ENCODE measurements at regions not wholly inside any gene's neighbourhood (a gene's known extent, or its start where the extent isn't known, plus 50 kb on each side); places are given as distances from the start of the nearest gene placed in this dataset.

DNA sequence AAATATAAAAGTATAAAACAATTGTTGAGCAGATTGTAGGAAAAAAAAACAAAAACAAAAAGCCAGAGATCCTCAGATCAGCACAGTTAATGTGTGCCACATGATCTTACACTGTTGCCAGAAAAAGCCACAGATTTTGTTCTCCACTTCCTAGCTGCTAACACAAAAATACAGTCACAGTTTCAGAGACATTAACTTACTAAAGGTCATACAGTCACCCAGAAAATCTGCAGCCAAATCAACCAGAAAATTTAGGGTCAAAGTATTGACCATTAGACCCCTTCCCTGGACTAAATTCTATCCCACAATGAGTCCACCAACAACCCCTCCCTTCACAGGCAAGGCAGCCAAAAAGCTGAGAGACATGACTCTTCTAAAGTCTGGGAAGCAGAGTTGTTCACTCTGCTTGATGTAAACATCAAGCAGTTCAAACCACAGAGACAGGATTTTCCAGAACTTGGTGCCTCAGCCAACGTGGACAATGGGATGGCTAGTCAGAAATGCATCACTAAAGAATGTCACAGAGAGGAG lies 59.1 kb downstream of the SST start:
- peak; percentile 68 for DNase-seq (ENCODE audit: low read depth)
- ChIA-PET CTCF (interaction anchor here (0.6 to 11.0 kb wide), 7 partner anchors 9 to 290 kb away, joined by 3 to 170 read pairs (median 4); no protein-coding TSS in a partner anchor), POLR2A (no interaction called here)
- no peak overlapping the region for H3K4me3 ChIP-seq (ENCODE audit: low read depth, low read length)
- no peaks in the 10 kb centered on the region for H3K36me3 ChIP-seq (ENCODE audit: control insufficient read depth, insufficient read depth, low read length)
- H3K27me3 ChIP-seq (ENCODE audit: control insufficient read depth, insufficient read depth, low read length), result no peaks in the 10 kb centered on the region
- TF ChIP-seq, protein P1, sequence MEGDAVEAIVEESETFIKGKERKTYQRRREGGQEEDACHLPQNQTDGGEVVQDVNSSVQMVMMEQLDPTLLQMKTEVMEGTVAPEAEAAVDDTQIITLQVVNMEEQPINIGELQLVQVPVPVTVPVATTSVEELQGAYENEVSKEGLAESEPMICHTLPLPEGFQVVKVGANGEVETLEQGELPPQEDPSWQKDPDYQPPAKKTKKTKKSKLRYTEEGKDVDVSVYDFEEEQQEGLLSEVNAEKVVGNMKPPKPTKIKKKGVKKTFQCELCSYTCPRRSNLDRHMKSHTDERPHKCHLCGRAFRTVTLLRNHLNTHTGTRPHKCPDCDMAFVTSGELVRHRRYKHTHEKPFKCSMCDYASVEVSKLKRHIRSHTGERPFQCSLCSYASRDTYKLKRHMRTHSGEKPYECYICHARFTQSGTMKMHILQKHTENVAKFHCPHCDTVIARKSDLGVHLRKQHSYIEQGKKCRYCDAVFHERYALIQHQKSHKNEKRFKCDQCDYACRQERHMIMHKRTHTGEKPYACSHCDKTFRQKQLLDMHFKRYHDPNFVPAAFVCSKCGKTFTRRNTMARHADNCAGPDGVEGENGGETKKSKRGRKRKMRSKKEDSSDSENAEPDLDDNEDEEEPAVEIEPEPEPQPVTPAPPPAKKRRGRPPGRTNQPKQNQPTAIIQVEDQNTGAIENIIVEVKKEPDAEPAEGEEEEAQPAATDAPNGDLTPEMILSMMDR (IDR thresholded peaks at IDR 0.05; ENCODE audit: insufficient read depth, low read depth, low read length), result no peak

DNA sequence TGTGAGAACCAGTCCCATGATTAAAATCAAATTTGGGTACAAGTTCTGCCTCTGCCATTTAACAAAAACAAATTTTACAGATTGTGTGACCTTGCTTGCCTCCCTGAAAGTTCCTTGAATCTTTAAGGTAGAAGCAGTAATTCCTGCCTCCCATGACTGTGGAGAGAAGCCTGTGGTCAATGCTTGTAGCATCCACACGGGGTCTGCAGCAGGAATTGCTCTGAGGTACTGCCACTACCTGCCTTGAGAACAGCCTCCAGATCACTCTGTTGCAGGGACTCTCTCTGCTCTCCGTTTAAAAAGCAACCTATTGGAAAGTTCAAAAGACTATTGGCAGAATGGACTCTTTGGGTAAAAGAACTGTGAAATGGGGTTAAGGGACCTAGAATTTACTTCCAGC lies 75.9 kb downstream of the SST start:
- CTCF ChIA-PET, result interaction anchor here (0.9 kb wide), 1 partner anchor 275 kb away, joined by 3 read pairs; no protein-coding TSS in a partner anchor
- H3K36me3 ChIP-seq (ENCODE audit: control insufficient read depth, insufficient read depth, low read length), result no peaks in the 10 kb centered on the region
- no peak for DNase-seq (ENCODE audit: low read depth)
- no peak overlapping the region for H3K4me3 ChIP-seq (ENCODE audit: low read depth, low read length)
- TF ChIP-seq, protein P1 (IDR thresholded peaks at IDR 0.05; ENCODE audit: insufficient read depth, low read depth, low read length), result no peak
- POLR2A ChIA-PET, result no interaction called here
- no peaks in the 10 kb centered on the region; the same call in 1 of the 2 replicates for H3K27me3 ChIP-seq (ENCODE audit: control insufficient read depth, insufficient read depth, low read length)

DNA sequence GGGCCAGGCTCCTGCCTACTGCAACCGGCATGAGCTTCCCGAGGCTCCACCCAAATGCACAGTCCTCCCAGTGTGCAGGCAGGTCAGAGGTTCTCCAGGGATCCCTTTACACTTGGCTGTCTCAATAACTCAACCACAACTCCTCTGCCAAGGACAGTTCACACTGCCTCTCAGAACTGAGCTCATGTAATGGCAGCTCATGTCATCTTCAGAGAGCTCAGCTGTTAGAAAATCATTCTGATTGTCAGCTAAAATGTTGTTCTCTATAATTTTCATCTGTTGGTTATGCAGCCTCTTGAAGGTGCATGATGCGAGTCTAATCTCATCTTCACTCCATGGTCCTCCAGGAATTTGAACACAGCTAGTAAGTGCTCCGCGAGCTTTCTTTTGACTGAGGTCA lies 76.7 kb downstream of the SST start:
- H3K27me3 ChIP-seq (ENCODE audit: control insufficient read depth, insufficient read depth, low read length), result no peaks in the 10 kb centered on the region; the same call in 1 of the 2 replicates
- ChIA-PET CTCF (interaction anchor here (1.4 to 2.7 kb wide), 3 partner anchors 86 to 373 kb away, joined by 3 to 16 read pairs (median 9); no protein-coding TSS in a partner anchor), POLR2A (no interaction called here)
- TF ChIP-seq, protein P1 (IDR thresholded peaks at IDR 0.05; ENCODE audit: insufficient read depth, low read depth, low read length), result no peak
- no peaks in the 10 kb centered on the region for H3K36me3 ChIP-seq (ENCODE audit: control insufficient read depth, insufficient read depth, low read length)
- no peak overlapping the region for H3K4me3 ChIP-seq (ENCODE audit: low read depth, low read length)
- no peak for DNase-seq (ENCODE audit: low read depth)

DNA sequence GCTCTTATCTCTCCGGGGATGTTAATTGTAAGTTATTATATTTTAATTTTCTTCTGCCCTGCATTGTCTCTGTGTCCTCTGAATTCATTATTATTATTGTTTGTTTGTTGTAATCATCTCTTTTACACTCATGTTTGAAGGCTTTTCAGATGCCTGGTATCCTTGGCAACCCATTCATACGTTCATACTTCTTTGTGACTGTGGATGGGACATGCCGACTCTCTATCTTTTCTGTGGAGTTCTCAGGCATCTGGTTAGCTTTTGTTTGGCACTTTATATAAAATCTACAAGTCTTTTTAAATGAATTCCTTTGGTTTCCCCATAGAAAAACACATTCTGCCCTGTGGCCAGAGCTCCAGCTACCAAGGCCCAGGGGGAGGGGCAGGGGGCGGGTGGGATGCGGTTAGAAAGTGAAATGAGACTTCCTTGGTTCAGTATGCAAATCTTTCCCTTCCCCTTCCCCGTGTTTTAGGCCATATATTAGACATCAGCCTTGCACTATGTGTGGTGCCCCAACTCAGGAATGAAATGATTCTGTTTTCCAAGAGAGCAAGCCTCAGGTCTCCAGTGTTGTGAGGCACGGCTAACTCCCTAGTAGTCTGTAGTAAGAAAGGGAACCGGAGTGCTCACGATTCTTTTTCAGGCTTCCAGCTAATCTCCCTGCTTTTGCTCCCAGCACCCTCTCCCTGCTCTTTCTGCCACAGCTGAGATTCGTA lies 79.2 kb downstream of the SST start:
- H3K36me3 ChIP-seq (ENCODE audit: control insufficient read depth, insufficient read depth, low read length), result no peaks in the 10 kb centered on the region
- H3K27me3 ChIP-seq (ENCODE audit: control insufficient read depth, insufficient read depth, low read length), result no peaks in the 10 kb centered on the region
- ChIA-PET CTCF (interaction anchor here (0.8 to 2.7 kb wide), 2 partner anchors 17 to 88 kb away, joined by 4 to 16 read pairs; no protein-coding TSS in a partner anchor), POLR2A (interaction anchor here (0.7 kb wide), 1 partner anchor 19 kb away, joined by 3 read pairs; no protein-coding TSS in a partner anchor)
- no peak overlapping the region for H3K4me3 ChIP-seq (ENCODE audit: low read depth, low read length)
- DNase-seq (ENCODE audit: low read depth), result no peak
- TF ChIP-seq, protein P1 (IDR thresholded peaks at IDR 0.05; ENCODE audit: insufficient read depth, low read depth, low read length), result no peak

DNA sequence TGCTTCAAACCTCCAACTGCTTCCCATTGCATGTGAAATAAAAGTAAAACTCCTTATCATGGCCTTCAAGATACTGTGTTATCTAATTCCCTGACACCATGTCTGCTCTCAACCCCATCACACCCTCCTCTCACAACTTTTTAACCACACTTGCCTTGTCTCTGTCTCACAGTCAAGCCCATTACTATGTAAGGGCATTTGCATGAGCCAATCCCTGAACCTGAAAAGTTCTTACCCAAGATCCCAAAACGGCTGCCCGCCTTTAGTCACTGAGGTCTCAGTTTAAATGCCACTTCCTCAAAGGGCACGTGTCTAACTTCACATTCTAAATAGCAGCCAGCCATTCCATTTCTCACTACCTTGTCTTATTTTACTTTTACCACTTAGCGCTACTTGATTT lies 83.1 kb downstream of the SST start:
- CTCF ChIA-PET, result no interaction called here
- Histone ChIP-seq H3K4me3 (ENCODE audit: low read depth, low read length) (no peak overlapping the region), H3K27me3 (ENCODE audit: control insufficient read depth, insufficient read depth, low read length) (no peaks in the 10 kb centered on the region), H3K36me3 (ENCODE audit: control insufficient read depth, insufficient read depth, low read length) (no peaks in the 10 kb centered on the region)
- TF ChIP-seq, protein P1 (IDR thresholded peaks at IDR 0.05; ENCODE audit: insufficient read depth, low read depth, low read length), result no peak
- POLR2A ChIA-PET, result no interaction called here
- no peak for DNase-seq (ENCODE audit: low read depth)
